ENCODE measurements at regions not wholly inside any gene's neighbourhood (a gene's known extent, or its start where the extent isn't known, plus 50 kb on each side); places are given as distances from the start of the nearest gene placed in this dataset.
A peak's percentile ranks its signal among the peaks of the same experiment; 100 is the strongest.

GRCh38 chr3:117696851-117697407 lies 987.4 kb downstream of the TUSC7 start:
- no peak for TF ChIP-seq REST (IDR thresholded peaks at IDR 0.05; ENCODE audit: unreplicated experiment)
- TF ChIP-seq, protein P1, sequence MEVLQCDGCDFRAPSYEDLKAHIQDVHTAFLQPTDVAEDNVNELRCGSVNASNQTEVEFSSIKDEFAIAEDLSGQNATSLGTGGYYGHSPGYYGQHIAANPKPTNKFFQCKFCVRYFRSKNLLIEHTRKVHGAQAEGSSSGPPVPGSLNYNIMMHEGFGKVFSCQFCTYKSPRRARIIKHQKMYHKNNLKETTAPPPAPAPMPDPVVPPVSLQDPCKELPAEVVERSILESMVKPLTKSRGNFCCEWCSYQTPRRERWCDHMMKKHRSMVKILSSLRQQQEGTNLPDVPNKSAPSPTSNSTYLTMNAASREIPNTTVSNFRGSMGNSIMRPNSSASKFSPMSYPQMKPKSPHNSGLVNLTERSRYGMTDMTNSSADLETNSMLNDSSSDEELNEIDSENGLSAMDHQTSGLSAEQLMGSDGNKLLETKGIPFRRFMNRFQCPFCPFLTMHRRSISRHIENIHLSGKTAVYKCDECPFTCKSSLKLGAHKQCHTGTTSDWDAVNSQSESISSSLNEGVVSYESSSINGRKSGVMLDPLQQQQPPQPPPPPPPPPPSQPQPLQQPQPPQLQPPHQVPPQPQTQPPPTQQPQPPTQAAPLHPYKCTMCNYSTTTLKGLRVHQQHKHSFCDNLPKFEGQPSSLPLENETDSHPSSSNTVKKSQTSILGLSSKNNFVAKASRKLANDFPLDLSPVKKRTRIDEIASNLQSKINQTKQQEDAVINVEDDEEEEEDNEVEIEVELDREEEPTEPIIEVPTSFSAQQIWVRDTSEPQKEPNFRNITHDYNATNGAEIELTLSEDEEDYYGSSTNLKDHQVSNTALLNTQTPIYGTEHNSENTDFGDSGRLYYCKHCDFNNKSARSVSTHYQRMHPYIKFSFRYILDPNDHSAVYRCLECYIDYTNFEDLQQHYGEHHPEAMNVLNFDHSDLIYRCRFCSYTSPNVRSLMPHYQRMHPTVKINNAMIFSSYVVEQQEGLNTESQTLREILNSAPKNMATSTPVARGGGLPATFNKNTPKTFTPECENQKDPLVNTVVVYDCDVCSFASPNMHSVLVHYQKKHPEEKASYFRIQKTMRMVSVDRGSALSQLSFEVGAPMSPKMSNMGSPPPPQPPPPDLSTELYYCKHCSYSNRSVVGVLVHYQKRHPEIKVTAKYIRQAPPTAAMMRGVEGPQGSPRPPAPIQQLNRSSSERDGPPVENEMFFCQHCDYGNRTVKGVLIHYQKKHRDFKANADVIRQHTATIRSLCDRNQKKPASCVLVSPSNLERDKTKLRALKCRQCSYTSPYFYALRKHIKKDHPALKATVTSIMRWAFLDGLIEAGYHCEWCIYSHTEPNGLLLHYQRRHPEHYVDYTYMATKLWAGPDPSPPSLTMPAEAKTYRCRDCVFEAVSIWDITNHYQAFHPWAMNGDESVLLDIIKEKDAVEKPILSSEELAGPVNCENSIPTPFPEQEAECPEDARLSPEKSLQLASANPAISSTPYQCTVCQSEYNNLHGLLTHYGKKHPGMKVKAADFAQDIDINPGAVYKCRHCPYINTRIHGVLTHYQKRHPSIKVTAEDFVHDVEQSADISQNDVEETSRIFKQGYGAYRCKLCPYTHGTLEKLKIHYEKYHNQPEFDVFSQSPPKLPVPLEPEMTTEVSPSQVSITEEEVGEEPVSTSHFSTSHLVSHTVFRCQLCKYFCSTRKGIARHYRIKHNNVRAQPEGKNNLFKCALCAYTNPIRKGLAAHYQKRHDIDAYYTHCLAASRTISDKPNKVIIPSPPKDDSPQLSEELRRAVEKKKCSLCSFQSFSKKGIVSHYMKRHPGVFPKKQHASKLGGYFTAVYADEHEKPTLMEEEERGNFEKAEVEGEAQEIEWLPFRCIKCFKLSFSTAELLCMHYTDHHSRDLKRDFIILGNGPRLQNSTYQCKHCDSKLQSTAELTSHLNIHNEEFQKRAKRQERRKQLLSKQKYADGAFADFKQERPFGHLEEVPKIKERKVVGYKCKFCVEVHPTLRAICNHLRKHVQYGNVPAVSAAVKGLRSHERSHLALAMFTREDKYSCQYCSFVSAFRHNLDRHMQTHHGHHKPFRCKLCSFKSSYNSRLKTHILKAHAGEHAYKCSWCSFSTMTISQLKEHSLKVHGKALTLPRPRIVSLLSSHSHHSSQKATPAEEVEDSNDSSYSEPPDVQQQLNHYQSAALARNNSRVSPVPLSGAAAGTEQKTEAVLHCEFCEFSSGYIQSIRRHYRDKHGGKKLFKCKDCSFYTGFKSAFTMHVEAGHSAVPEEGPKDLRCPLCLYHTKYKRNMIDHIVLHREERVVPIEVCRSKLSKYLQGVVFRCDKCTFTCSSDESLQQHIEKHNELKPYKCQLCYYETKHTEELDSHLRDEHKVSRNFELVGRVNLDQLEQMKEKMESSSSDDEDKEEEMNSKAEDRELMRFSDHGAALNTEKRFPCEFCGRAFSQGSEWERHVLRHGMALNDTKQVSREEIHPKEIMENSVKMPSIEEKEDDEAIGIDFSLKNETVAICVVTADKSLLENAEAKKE (CRISPR knock-in tag; IDR thresholded peaks at IDR 0.05) = no peak
- TF ChIP-seq EZH2phosphoT487 (IDR thresholded peaks at IDR 0.05; ENCODE audit: unreplicated experiment) = no peak
- TF ChIP-seq ETS1 (IDR thresholded peaks at IDR 0.05) = no peak
- TF ChIP-seq POLR2AphosphoS5 (IDR thresholded peaks at IDR 0.05; ENCODE audit: low read depth) = no peak
- TF ChIP-seq ZNF331 (CRISPR knock-in tag; IDR thresholded peaks at IDR 0.05; ENCODE audit: low read depth) = no peak
- no peak for TF ChIP-seq JUNB (IDR thresholded peaks at IDR 0.05; ENCODE audit: unreplicated experiment)
- no peak for TF ChIP-seq EZH2 (IDR thresholded peaks at IDR 0.05; ENCODE audit: low read depth, unreplicated experiment)

More at GRCh38 chr3:117696851-117697407, 987.4 kb downstream of the TUSC7 start:
- DNase-seq (ENCODE audit: low spot score) (no peak), ATAC-seq (peak; percentile 40)
- Mint-ChIP-seq H3K4me1 (peaks cover 25% of the 10 kb centered on the region), H3K4me3 (no peak overlapping the region), H3K27ac (no peak overlapping the region), H3K36me3 (ENCODE audit: low read depth) (no peaks in the 10 kb centered on the region), H3K9me3 (no peaks in the 10 kb centered on the region), H3K27me3 (ENCODE audit: insufficient read depth, low read depth, poor library complexity) (peaks cover 2% of the 10 kb centered on the region)
- Histone ChIP-seq H3K4me3 (no peak overlapping the region), H3K4me1 (ENCODE audit: insufficient read depth) (0 out of 2 replicates have a peak, but pooled peaks cover 5% of the 10 kb centered on the region), H3K9me2 (ENCODE audit: insufficient read depth) (peaks cover 7% of the 10 kb centered on the region; the same call in 1 of the 2 replicates), H3F3A (replicated peaks; ENCODE audit: low read depth) (no peaks in the 10 kb centered on the region), H3K27ac (ENCODE audit: low read depth) (no peak overlapping the region), H3K4me2 (no peak overlapping the region), H3K79me2 (replicated peaks; ENCODE audit: insufficient read depth) (no peaks in the 10 kb centered on the region), H4K20me1 (replicated peaks; ENCODE audit: insufficient read depth) (no peaks in the 10 kb centered on the region; the same call in 1 of the 2 replicates), H3K27me3 (ENCODE audit: insufficient read depth) (no peaks in the 10 kb centered on the region), H2AFZ (no peak overlapping the region), H3K36me3 (ENCODE audit: insufficient read depth) (no peaks in the 10 kb centered on the region)

All from GM23338 (cell line).